Adrenal gland (tissue), 9 donors: ENCODE measurements at regions not wholly inside any gene's neighbourhood (a gene's known extent, or its start where the extent isn't known, plus 50 kb on each side); places are given as distances from the start of the nearest gene placed in this dataset.
A peak's percentile ranks its signal among the peaks of the same experiment; 100 is the strongest.

Experiments
- DNase-seq, 7 donors: peaks; one replicate each; pipeline ENCODE4 v3.0.0-alpha.2; 2019 to 2020
- H3K27ac ChIP-seq, 5 donors: fragments of 200-600 bp; sonication (generic) in 4 of 5; 1 replicate in 3 of 5; 2 replicates in 2 of 5; pipeline versions ENCODE4 v1.5.1 to v1.8.0; 2016 to 2020; ENCODE audit warnings: mild to moderate bottlenecking in 1 of 5
- H3K27me3 ChIP-seq: fragments of 200-600 bp; 2 replicates; pipeline ENCODE4 v1.8.0; 2021
- H3K36me3 ChIP-seq, 2 donors: fragments of 200-600 bp; replicated peaks in 1 of 2; 1 replicate in 1 of 2; 2 replicates in 1 of 2; pipeline versions ENCODE4 v1.5.1 to v1.8.0; 2018 to 2022
- H3K4me1 ChIP-seq, 2 donors: fragments of 200-600 bp; replicated peaks in 1 of 2; 1 replicate in 1 of 2; 2 replicates in 1 of 2; pipeline versions ENCODE4 v1.5.1 to v1.8.0; 2018 to 2021
- H3K4me3 ChIP-seq, 4 donors: fragments of 200-600 bp; sonication (generic) in 3 of 4; one replicate each; pipeline ENCODE4 v1.5.1; 2016 to 2018
- H3K9me3 ChIP-seq, 3 donors: fragments of 200-600 bp; sonication (generic) in 1 of 3; replicated peaks in 1 of 3; 1 replicate in 2 of 3; 2 replicates in 1 of 3; pipeline versions ENCODE4 v1.5.1 to v1.8.0; 2016 to 2021
- POLR2A ChIP-seq, 2 donors: fragments of 450-650 bp; IDR thresholded peaks; one replicate each; pipeline ENCODE4 v1.6.1; 2017; ENCODE audit warnings: antibody characterized with exemption in 2 of 2, mild to moderate bottlenecking in 2 of 2, moderate library complexity in 1 of 2
- WGBS, 4 donors: extraction: QIAGEN DNeasy Blood & Tissue Kit in 2 of 4; methylation state at CpG; one replicate each; pipeline versions ENCODE4 v1.1.5 to v1.1.7; 2013 to 2017; 5-methylcytosine and 5-hydroxymethylcytosine counted together
- intact Hi-C, 2 donors: fragments of 100-400 bp; cut with DNase I; formaldehyde crosslinking; loops; one replicate each; pipeline versions ENCODE4 v1.14.1 to v1.15.0; 2022 to 2023
- TF ChIP-seq, protein P1 (sequence below), 6 experiments: fragments of 450-650 bp in 4 of 6; fragments of 200-600 bp in 2 of 6; sonication (generic) in 1 of 6; IDR thresholded peaks; 1 replicate in 5 of 6; 2 replicates in 1 of 6; pipeline versions ENCODE4 v1.5.1 to v1.8.0; 2016 to 2021; ENCODE audit warnings: antibody characterized with exemption in 6 of 6, mild to moderate bottlenecking in 2 of 6, moderate library complexity in 1 of 6
- donor health status: healthy with polysubstance abuse.
- donor health status: Bipolar disorder and iron deficiency.
- donor health status: DM: yes; HTN: yes; CAD: no.
- donor health status: DM: no; HTN: no; CAD: no.
- donor health status: DM: no; HTN: no; CAD: no.

DNA sequence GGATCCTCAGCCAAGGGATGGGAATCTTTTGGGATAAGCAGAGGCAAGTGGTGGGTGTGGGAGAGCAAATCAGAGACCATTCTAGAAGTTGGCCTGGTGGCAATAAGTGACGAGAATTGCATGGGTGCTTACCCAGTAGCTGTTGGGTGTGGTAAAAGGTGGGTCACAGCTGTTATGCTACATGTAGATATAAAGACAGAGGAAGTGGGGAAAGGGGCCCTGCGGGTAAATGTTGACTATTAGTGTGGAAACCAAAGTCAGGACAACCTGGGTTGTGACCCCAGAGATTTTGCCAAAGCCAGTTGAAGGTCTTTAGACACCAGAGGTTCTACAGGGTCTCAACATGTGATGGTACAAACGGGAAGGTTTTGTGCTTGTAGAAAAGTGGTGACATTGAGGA lies 443.6 kb upstream of the HNRNPA3 start:
- no peak for DNase-seq
- Histone ChIP-seq H3K4me1 (no peaks in the 10 kb centered on the region), H3K4me3 (no peak overlapping the region), H3K27me3 (no peaks in the 10 kb centered on the region), H3K36me3 (no peaks in the 10 kb centered on the region), H3K27ac (no peak overlapping the region), H3K9me3 (no peaks in the 10 kb centered on the region)
- TF ChIP-seq, protein P1, sequence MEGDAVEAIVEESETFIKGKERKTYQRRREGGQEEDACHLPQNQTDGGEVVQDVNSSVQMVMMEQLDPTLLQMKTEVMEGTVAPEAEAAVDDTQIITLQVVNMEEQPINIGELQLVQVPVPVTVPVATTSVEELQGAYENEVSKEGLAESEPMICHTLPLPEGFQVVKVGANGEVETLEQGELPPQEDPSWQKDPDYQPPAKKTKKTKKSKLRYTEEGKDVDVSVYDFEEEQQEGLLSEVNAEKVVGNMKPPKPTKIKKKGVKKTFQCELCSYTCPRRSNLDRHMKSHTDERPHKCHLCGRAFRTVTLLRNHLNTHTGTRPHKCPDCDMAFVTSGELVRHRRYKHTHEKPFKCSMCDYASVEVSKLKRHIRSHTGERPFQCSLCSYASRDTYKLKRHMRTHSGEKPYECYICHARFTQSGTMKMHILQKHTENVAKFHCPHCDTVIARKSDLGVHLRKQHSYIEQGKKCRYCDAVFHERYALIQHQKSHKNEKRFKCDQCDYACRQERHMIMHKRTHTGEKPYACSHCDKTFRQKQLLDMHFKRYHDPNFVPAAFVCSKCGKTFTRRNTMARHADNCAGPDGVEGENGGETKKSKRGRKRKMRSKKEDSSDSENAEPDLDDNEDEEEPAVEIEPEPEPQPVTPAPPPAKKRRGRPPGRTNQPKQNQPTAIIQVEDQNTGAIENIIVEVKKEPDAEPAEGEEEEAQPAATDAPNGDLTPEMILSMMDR (IDR thresholded peaks at IDR 0.05) = no peak
- TF ChIP-seq POLR2A (IDR thresholded peaks at IDR 0.05) = no peak
- 61 to 87% (median 79%) methylated on average over 3 of the region's 3 CpGs for WGBS, 4 donors
- intact Hi-C loops = no loop called here

DNA sequence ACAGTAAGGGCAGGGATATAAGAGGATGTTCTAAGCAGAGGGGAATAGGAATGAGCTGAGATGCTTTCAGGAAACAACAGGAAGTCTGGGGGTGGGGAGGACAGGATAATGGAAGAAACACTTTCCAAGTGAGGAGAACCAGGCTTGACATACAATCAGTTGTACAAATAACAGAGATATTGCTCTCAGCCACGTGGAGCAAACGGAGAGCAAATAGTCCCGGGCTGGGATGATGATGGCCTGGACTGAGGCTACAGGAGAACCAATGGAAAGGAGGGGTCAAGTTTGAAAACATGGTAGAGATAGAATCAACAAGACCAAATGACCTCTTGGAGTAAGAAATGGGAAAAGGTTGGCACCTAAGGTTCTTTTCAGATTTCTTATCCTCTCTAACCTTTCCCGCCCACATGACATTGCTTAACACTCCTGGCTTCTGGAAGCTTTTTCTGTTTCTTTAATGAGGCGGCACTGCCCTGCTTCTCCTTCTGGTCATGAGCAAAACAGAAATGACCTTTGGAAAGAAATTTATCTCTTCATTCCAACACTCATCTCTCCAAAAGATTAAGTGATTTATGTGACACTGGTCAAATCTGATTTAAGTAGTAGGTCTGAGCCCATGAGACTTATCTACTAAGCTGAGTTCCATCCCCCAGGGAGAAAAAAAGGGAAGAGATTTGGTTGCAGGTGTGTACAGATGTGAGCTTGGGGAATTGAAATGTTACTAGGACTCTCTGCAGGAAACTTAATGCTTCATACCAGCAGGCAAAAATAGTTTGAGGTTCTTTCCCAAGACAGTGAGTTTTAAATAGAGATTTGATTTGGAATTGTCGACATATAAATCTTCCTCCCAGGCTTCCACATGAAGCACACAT lies 442.9 kb upstream of the HNRNPA3 start:
- H3K36me3 ChIP-seq = no peaks in the 10 kb centered on the region
- intact Hi-C loops = no loop called here
- TF ChIP-seq, protein P1 (IDR thresholded peaks at IDR 0.05) = no peak
- no peak for TF ChIP-seq POLR2A (IDR thresholded peaks at IDR 0.05)

DNA sequence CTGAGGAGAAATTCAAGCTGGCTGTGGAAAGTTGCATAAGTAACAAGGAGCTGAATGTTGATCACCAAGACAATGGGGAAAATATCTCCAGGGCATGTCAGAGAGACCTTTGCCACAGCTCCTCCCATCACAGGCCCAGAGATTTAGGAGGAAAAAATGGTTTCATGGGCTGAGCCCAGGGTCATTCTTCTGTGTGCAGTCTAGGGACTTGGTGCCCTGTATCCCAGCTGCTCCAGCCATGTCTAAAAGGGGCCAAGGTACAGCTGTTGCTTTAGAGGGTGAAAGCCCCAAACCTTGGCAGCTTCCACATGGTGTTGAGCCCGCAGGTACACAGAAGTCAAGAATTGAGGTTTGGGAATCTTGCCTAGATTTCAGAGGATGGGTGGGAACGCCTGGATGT lies 439.8 kb upstream of the HNRNPA3 start:
- Histone ChIP-seq H3K9me3 (no peaks in the 10 kb centered on the region), H3K27me3 (no peaks in the 10 kb centered on the region), H3K27ac (no peak overlapping the region), H3K36me3 (no peaks in the 10 kb centered on the region), H3K4me3 (no peak overlapping the region), H3K4me1 (no peaks in the 10 kb centered on the region)
- TF ChIP-seq, protein P1 (IDR thresholded peaks at IDR 0.05) = no peak
- TF ChIP-seq POLR2A (IDR thresholded peaks at IDR 0.05) = no peak
- WGBS, 4 donors = 92 to 100% (median 99%) methylated on average over 1 to 2 of the region's 2 CpGs
- intact Hi-C loops = no loop called here
- no peak for DNase-seq

More for the DNA sequence above, 442.9 kb upstream of the HNRNPA3 start:
- Histone ChIP-seq H3K4me1 (no peaks in the 10 kb centered on the region), H3K9me3 (no peaks in the 10 kb centered on the region), H3K4me3 (no peak overlapping the region), H3K27me3 (no peaks in the 10 kb centered on the region), H3K27ac (no peak overlapping the region)
- peak in 1 of 7 donors; percentile 61 for DNase-seq
- 70 to 81% (median 71%) methylated on average over 6 of the region's 6 CpGs for WGBS, 4 donors

DNA sequence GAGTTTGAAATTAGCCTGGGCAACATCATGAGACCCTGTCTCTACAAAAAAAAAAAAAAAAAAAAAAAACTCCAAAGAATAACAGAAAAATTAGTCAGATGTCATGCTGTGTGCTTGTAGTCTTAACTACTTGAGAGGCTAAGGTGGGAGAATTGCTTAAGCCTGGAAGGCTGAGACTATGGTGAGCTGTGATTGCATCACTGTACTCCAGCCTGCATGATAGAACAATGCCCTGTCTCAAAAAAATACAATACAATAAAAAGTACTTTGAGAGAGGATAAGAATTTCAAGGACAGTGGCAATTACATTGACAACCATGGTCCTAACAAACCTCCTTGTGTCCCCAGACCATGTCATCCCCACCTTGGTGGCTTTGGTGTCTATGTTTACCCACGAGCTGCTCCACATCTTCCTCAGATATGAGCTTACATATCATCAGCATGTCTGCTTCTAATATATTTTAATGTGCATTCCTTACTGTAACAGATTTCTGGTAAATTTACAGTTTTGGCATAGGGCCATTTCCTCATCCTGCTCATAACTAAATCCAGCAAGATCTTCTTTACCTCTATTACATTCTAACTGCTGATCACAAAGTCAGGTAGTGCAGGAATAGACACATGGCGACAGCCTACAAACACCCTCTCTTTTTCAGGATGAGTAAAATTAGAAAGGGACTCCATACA lies 437.7 kb upstream of the HNRNPA3 start:
- Histone ChIP-seq H3K27ac (no peak overlapping the region), H3K4me1 (no peaks in the 10 kb centered on the region), H3K4me3 (no peak overlapping the region), H3K27me3 (no peaks in the 10 kb centered on the region), H3K36me3 (no peaks in the 10 kb centered on the region), H3K9me3 (no peaks in the 10 kb centered on the region)
- TF ChIP-seq, protein P1 (IDR thresholded peaks at IDR 0.05) = no peak
- TF ChIP-seq POLR2A (IDR thresholded peaks at IDR 0.05) = no peak
- no peak for DNase-seq
- 78 to 90% (median 84%) methylated on average over 2 of the region's 2 CpGs for WGBS, 4 donors
- intact Hi-C loops = no loop called here
